HUDEP-2 (cell line): ENCODE measurements at regions not wholly inside any gene's neighbourhood (a gene's known extent, or its start where the extent isn't known, plus 50 kb on each side); places are given as distances from the start of the nearest gene placed in this dataset.
"Not testable (repeated sequence)": the region's sequence is repeated elsewhere in the genome, so short reads cannot be mapped to it uniquely, and the experiment has no call there.

Experiments
- DNase-seq, 76 experiments: peaks; one replicate each; lab custom pipeline; 2025; ENCODE audit not compliant: unreplicated experiment in 76 of 76; lab: John Stamatoyannopoulos, UW

- no peak for DNase-seq
Observed at GRCh38 chr10:10662716-10663408, 354.8 kb upstream of the CELF2 start.

- DNase-seq = no peak
Observed at GRCh38 chr10:10663622-10664021, 354.1 kb upstream of the CELF2 start.

GRCh38 chr10:10665750-10666149, 351.9 kb upstream of the CELF2 start:
- DNase-seq = no peak

- DNase-seq = no peak
Observed at GRCh38 chr10:10667466-10667865, 350.2 kb upstream of the CELF2 start.

- no peak for DNase-seq
Observed at GRCh38 chr10:10676972-10677371, 340.7 kb upstream of the CELF2 start.

- DNase-seq = peak in 39 of 76 experiments; percentile 0 to 42 (median 17)
Observed at GRCh38 chr10:10677479-10677878, 340.2 kb upstream of the CELF2 start.

- no peak for DNase-seq
Observed at GRCh38 chr10:10680496-10680895, 337.2 kb upstream of the CELF2 start.

- no peak for DNase-seq
Observed at GRCh38 chr10:10684972-10685371, 332.7 kb upstream of the CELF2 start.

- DNase-seq = no peak
Observed at GRCh38 chr10:10685566-10685965, 332.1 kb upstream of the CELF2 start.

GRCh38 chr10:10687751-10688150, 329.9 kb upstream of the CELF2 start:
- DNase-seq = no peak

- no peak for DNase-seq
Observed at GRCh38 chr10:10699427-10699826, 318.2 kb upstream of the CELF2 start.

- no peak for DNase-seq
Observed at GRCh38 chr10:10701084-10701611, 316.5 kb upstream of the CELF2 start.

- DNase-seq = no peak
Observed at GRCh38 chr10:10702211-10702610, 315.5 kb upstream of the CELF2 start.

- DNase-seq = no peak
Observed at GRCh38 chr10:10703382-10703781, 314.3 kb upstream of the CELF2 start.

GRCh38 chr10:10712155-10712704, 305.4 kb upstream of the CELF2 start:
- DNase-seq = no peak

- no peak for DNase-seq
Observed at GRCh38 chr10:10714327-10714726, 303.3 kb upstream of the CELF2 start.

- no peak for DNase-seq
Observed at GRCh38 chr10:10716972-10717371, 300.7 kb upstream of the CELF2 start.

GRCh38 chr10:10722422-10722821, 295.2 kb upstream of the CELF2 start:
- DNase-seq = no peak

GRCh38 chr10:10725196-10725595, 292.5 kb upstream of the CELF2 start:
- DNase-seq = no peak

- no peak for DNase-seq
Observed at GRCh38 chr10:10726101-10726500, 291.6 kb upstream of the CELF2 start.

- not testable (repeated sequence) for DNase-seq
Observed at GRCh38 chr10:10727411-10727810, 290.3 kb upstream of the CELF2 start.

- no peak for DNase-seq
Observed at GRCh38 chr10:10727812-10728211, 289.9 kb upstream of the CELF2 start.
